Naive thymus-derived CD4-positive, alpha-beta T cell (primary cell): ENCODE measurements at regions not wholly inside any gene's neighbourhood (a gene's known extent, or its start where the extent isn't known, plus 50 kb on each side); places are given as distances from the start of the nearest gene placed in this dataset.

Experiments used
- ATAC-seq: fragments of 150-1000 bp; cut with Tn5 transposase; 2 replicates; pipeline ENCODE4 v1.10.0; 2021; ENCODE audit warnings: mild to moderate bottlenecking, moderate library complexity
- CTCF ChIA-PET: fragments of 350-600 bp; sonication (Branson Sonifier 250); formaldehyde crosslinking; loops from one replicate; lab custom pipeline; 2021; ENCODE audit warnings: antibody characterized with exemption; lab: Charles Lee
- POLR2A ChIA-PET: fragments of 350-600 bp; sonication (Branson Sonifier 250); formaldehyde crosslinking; loops from one replicate; lab custom pipeline; 2021; ENCODE audit warnings: antibody characterized with exemption, inconsistent platforms; lab: Charles Lee
- DNase-seq, 9 donors: peaks; one replicate each; pipeline versions ENCODE4 v3.0.0 to v3.0.0-alpha.2; 2020 to 2022; ENCODE audit warnings: mixed read lengths in 1 of 9
- H3K27ac ChIP-seq: one replicate; pipeline ENCODE4 v1.7.0; 2013; ENCODE audit warnings: mild to moderate bottlenecking, low read depth, low read length, moderate library complexity
- H3K27me3 ChIP-seq, 2 donors: one replicate each; pipeline ENCODE4 v1.7.0; 2013; ENCODE audit warnings: low read length in 2 of 2, mild to moderate bottlenecking in 2 of 2, moderate library complexity in 2 of 2; ENCODE audit not compliant: control insufficient read depth in 2 of 2, insufficient read depth in 2 of 2
- H3K36me3 ChIP-seq, 3 experiments: 1 replicate in 2 of 3; 2 replicates in 1 of 3; pipeline ENCODE4 v1.7.0; 2013; ENCODE audit warnings: low read length in 3 of 3, mild to moderate bottlenecking in 3 of 3, moderate library complexity in 1 of 3; ENCODE audit not compliant: insufficient read depth in 3 of 3, control insufficient read depth in 2 of 3
- H3K4me1 ChIP-seq, 2 donors: one replicate each; pipeline ENCODE4 v1.7.0; 2013; ENCODE audit warnings: low read length in 2 of 2, mild to moderate bottlenecking in 2 of 2, moderate library complexity in 1 of 2; ENCODE audit not compliant: control insufficient read depth in 2 of 2, insufficient read depth in 2 of 2
- H3K4me3 ChIP-seq: 2 replicates; pipeline ENCODE4 v1.7.0; 2013; ENCODE audit warnings: mild to moderate bottlenecking, low read length
- H3K9me3 ChIP-seq, 3 experiments: 1 replicate in 2 of 3; 2 replicates in 1 of 3; pipeline ENCODE4 v1.7.0; 2013; ENCODE audit warnings: low read length in 3 of 3; ENCODE audit not compliant: control insufficient read depth in 2 of 3
- H3K27ac Mint-ChIP-seq, 9 donors: one replicate each; pipeline ENCODE4 v1.8.0; 2020 to 2022; ENCODE audit warnings: mixed read lengths in 9 of 9, mild to moderate bottlenecking in 8 of 9, moderate library complexity in 5 of 9, inconsistent platforms in 2 of 9
- H3K27me3 Mint-ChIP-seq, 5 donors: one replicate each; pipeline ENCODE4 v1.8.0; 2021 to 2022; ENCODE audit warnings: mixed read lengths in 5 of 5, mild to moderate bottlenecking in 1 of 5
- H3K36me3 Mint-ChIP-seq, 5 donors: one replicate each; pipeline ENCODE4 v1.8.0; 2020 to 2022; ENCODE audit warnings: mixed read lengths in 5 of 5, mild to moderate bottlenecking in 3 of 5, inconsistent platforms in 1 of 5
- H3K4me1 Mint-ChIP-seq, 7 donors: one replicate each; pipeline ENCODE4 v1.8.0; 2020 to 2022; ENCODE audit warnings: mixed read lengths in 7 of 7, mild to moderate bottlenecking in 3 of 7, inconsistent platforms in 1 of 7
- H3K4me3 Mint-ChIP-seq, 10 donors: one replicate each; pipeline ENCODE4 v1.8.0; 2020 to 2022; ENCODE audit warnings: mild to moderate bottlenecking in 10 of 10, mixed read lengths in 10 of 10, moderate library complexity in 6 of 10, inconsistent platforms in 2 of 10
- H3K9me3 Mint-ChIP-seq, 11 donors: one replicate each; pipeline ENCODE4 v1.8.0; 2020 to 2022; ENCODE audit warnings: mixed read lengths in 11 of 11, mild to moderate bottlenecking in 4 of 11, inconsistent platforms in 1 of 11, moderate library complexity in 1 of 11
- intact Hi-C, 2 donors: fragments of 100-400 bp; cut with micrococcal nuclease; formaldehyde crosslinking; loops; one replicate each; pipeline ENCODE4 v1.15.1; 2023

- CTCF ChIA-PET = no interaction called here
- H3K4me3 Mint-ChIP-seq = no peak overlapping the region
Measured at GRCh38 chr21:17048974-17049373, 463.9 kb upstream of the CXADR start.

GRCh38 chr21:17050156-17050555, 462.7 kb upstream of the CXADR start:
- ChIA-PET CTCF (no interaction called here), POLR2A (no interaction called here)
- Mint-ChIP-seq H3K27ac (no peak overlapping the region), H3K4me3 (no peak overlapping the region), H3K4me1 (no peaks in the 10 kb centered on the region), H3K27me3 (no peaks in the 10 kb centered on the region), H3K36me3 (no peaks in the 10 kb centered on the region), H3K9me3 (peaks cover 0 to 18% (median 4%) of the 10 kb centered on the region in 11 donors)
- Histone ChIP-seq H3K4me3 (no peak overlapping the region), H3K9me3 (no peaks in the 10 kb centered on the region), H3K4me1 (no peaks in the 10 kb centered on the region), H3K36me3 (no peaks in the 10 kb centered on the region), H3K27me3 (no peaks in the 10 kb centered on the region), H3K27ac (no peak overlapping the region)
- intact Hi-C loops = no loop called here
- ATAC-seq (no peak), DNase-seq (no peak)

More at GRCh38 chr21:17048974-17049373, 463.9 kb upstream of the CXADR start:
- Mint-ChIP-seq H3K4me1 (no peaks in the 10 kb centered on the region), H3K36me3 (no peaks in the 10 kb centered on the region), H3K27me3 (no peaks in the 10 kb centered on the region), H3K9me3 (peaks cover 0 to 18% (median 4%) of the 10 kb centered on the region in 11 donors), H3K27ac (no peak overlapping the region)
- no peaks in the 10 kb centered on the region for H3K4me1 ChIP-seq
- no peak for ATAC-seq
- H3K27me3 ChIP-seq = no peaks in the 10 kb centered on the region
- H3K36me3 ChIP-seq = no peaks in the 10 kb centered on the region
- no peaks in the 10 kb centered on the region for H3K9me3 ChIP-seq
- no peak overlapping the region for H3K4me3 ChIP-seq
- no peak for DNase-seq
- H3K27ac ChIP-seq = no peak overlapping the region
- intact Hi-C loops = no loop called here
- POLR2A ChIA-PET = no interaction called here

- H3K9me3 Mint-ChIP-seq = peaks cover 0 to 14% (median 4%) of the 10 kb centered on the region in 11 donors
- no peak overlapping the region for H3K4me3 Mint-ChIP-seq
- H3K27ac Mint-ChIP-seq = no peak overlapping the region
- H3K27me3 Mint-ChIP-seq = no peaks in the 10 kb centered on the region
- no peak overlapping the region for H3K4me3 ChIP-seq
- no peaks in the 10 kb centered on the region for H3K4me1 ChIP-seq
- POLR2A ChIA-PET = no interaction called here
- intact Hi-C loops = no loop called here
- ATAC-seq = no peak
- H3K4me1 Mint-ChIP-seq = no peaks in the 10 kb centered on the region
- no peak overlapping the region for H3K27ac ChIP-seq
- no peaks in the 10 kb centered on the region for H3K36me3 Mint-ChIP-seq
- no peak for DNase-seq
- CTCF ChIA-PET = no interaction called here
- H3K27me3 ChIP-seq = no peaks in the 10 kb centered on the region
- no peaks in the 10 kb centered on the region for H3K9me3 ChIP-seq
- H3K36me3 ChIP-seq = no peaks in the 10 kb centered on the region
Measured at GRCh38 chr21:17050646-17051045, 462.2 kb upstream of the CXADR start.

GRCh38 chr21:17051054-17051453, 461.8 kb upstream of the CXADR start:
- ATAC-seq (no peak), DNase-seq (no peak)
- intact Hi-C loops = no loop called here
- Mint-ChIP-seq H3K27me3 (no peaks in the 10 kb centered on the region), H3K36me3 (no peaks in the 10 kb centered on the region), H3K9me3 (peaks cover 0 to 14% (median 4%) of the 10 kb centered on the region in 11 donors), H3K27ac (no peak overlapping the region), H3K4me3 (no peak overlapping the region), H3K4me1 (no peaks in the 10 kb centered on the region)
- Histone ChIP-seq H3K4me1 (no peaks in the 10 kb centered on the region), H3K9me3 (no peaks in the 10 kb centered on the region), H3K27ac (no peak overlapping the region), H3K4me3 (no peak overlapping the region), H3K36me3 (no peaks in the 10 kb centered on the region), H3K27me3 (no peaks in the 10 kb centered on the region)
- ChIA-PET CTCF (no interaction called here), POLR2A (no interaction called here)

- H3K27me3 ChIP-seq = no peaks in the 10 kb centered on the region
- intact Hi-C loops = no loop called here
- Mint-ChIP-seq H3K36me3 (peaks cover 0 to 4% (median 0%) of the 10 kb centered on the region in 5 donors), H3K27ac (no peak overlapping the region), H3K27me3 (no peaks in the 10 kb centered on the region), H3K4me3 (no peak overlapping the region), H3K4me1 (no peaks in the 10 kb centered on the region), H3K9me3 (peaks cover 0 to 11% (median 4%) of the 10 kb centered on the region in 11 donors)
- H3K4me3 ChIP-seq = no peak overlapping the region
- H3K9me3 ChIP-seq = no peaks in the 10 kb centered on the region
- ChIA-PET CTCF (no interaction called here), POLR2A (no interaction called here)
- H3K36me3 ChIP-seq = no peaks in the 10 kb centered on the region
- ATAC-seq (no peak), DNase-seq (no peak)
- no peak overlapping the region for H3K27ac ChIP-seq
- no peaks in the 10 kb centered on the region for H3K4me1 ChIP-seq
Measured at GRCh38 chr21:17053321-17053720, 459.5 kb upstream of the CXADR start.

GRCh38 chr21:17059936-17060335, 452.9 kb upstream of the CXADR start:
- H3K4me3 ChIP-seq = no peak overlapping the region
- no peaks in the 10 kb centered on the region for H3K36me3 ChIP-seq
- intact Hi-C loops = no loop called here
- no peaks in the 10 kb centered on the region for H3K27me3 ChIP-seq
- H3K9me3 ChIP-seq = no peaks in the 10 kb centered on the region
- ChIA-PET POLR2A (no interaction called here), CTCF (no interaction called here)
- peaks cover 0 to 4% (median 0%) of the 10 kb centered on the region in 5 donors for H3K36me3 Mint-ChIP-seq
- DNase-seq (no peak), ATAC-seq (no peak)
- no peak overlapping the region for H3K27ac ChIP-seq
- peaks cover 0 to 13% (median 4%) of the 10 kb centered on the region in 11 donors for H3K9me3 Mint-ChIP-seq
- H3K27me3 Mint-ChIP-seq = no peaks in the 10 kb centered on the region
- no peak overlapping the region for H3K27ac Mint-ChIP-seq
- H3K4me3 Mint-ChIP-seq = no peak overlapping the region
- H3K4me1 Mint-ChIP-seq = no peaks in the 10 kb centered on the region
- H3K4me1 ChIP-seq = no peaks in the 10 kb centered on the region

- Histone ChIP-seq H3K27me3 (no peaks in the 10 kb centered on the region), H3K36me3 (no peaks in the 10 kb centered on the region), H3K4me3 (no peak overlapping the region), H3K27ac (no peak overlapping the region), H3K4me1 (no peaks in the 10 kb centered on the region), H3K9me3 (no peaks in the 10 kb centered on the region)
- H3K4me1 Mint-ChIP-seq = no peaks in the 10 kb centered on the region
- POLR2A ChIA-PET = no interaction called here
- intact Hi-C loops = no loop called here
- CTCF ChIA-PET = no interaction called here
- H3K9me3 Mint-ChIP-seq = peaks cover 0 to 11% (median 5%) of the 10 kb centered on the region in 11 donors
- DNase-seq (no peak), ATAC-seq (no peak)
- H3K27ac Mint-ChIP-seq = no peak overlapping the region
- peaks cover 0 to 4% (median 0%) of the 10 kb centered on the region in 5 donors for H3K27me3 Mint-ChIP-seq
- H3K36me3 Mint-ChIP-seq = no peaks in the 10 kb centered on the region
- H3K4me3 Mint-ChIP-seq = no peak overlapping the region
Measured at GRCh38 chr21:17066006-17066405, 446.8 kb upstream of the CXADR start.
